H1 (cell line): ENCODE measurements at regions not wholly inside any gene's neighbourhood (a gene's known extent, or its start where the extent isn't known, plus 50 kb on each side); places are given as distances from the start of the nearest gene placed in this dataset.

ENCODE experiments used
- CTCF ChIA-PET: fragments of 300-600 bp; sonication (Branson Sonifier 250); formaldehyde crosslinking; loops from one replicate; lab custom pipeline; 2021; ENCODE audit not compliant: partially characterized antibody; lab: Charles Lee
- POLR2A ChIA-PET: fragments of 300-600 bp; sonication (Branson Sonifier 250); formaldehyde crosslinking; loops from one replicate; lab custom pipeline; 2021; ENCODE audit warnings: inconsistent platforms; ENCODE audit not compliant: partially characterized antibody; lab: Charles Lee
- DNase-seq, 2 experiments: peaks; one replicate each; pipeline versions ENCODE4 v3.0.0 to v3.0.0-alpha.2; 2010 to 2022; ENCODE audit warnings: low spot score in 2 of 2, low read depth in 1 of 2, mixed read lengths in 1 of 2
- FAIRE-seq: peaks from 2 replicates; lab custom pipeline; 2011; peaks lifted over from hg19 to GRCh38; lab: Jason Lieb, UNC
- H2AFZ ChIP-seq: 2 replicates; pipeline ENCODE4 v1.8.1; 2012; ENCODE audit warnings: low read length, inconsistent platforms
- H2AK5ac ChIP-seq: 2 replicates; pipeline ENCODE4 v1.6.1; 2013; ENCODE audit warnings: low read depth, low read length
- H2BK120ac ChIP-seq: replicated peaks from 2 replicates; pipeline ENCODE3; 2013; ENCODE audit warnings: low read depth, low read length, inconsistent platforms
- H2BK12ac ChIP-seq: 2 replicates; pipeline ENCODE4 v1.6.1; 2013; ENCODE audit warnings: low read depth, low read length
- H2BK15ac ChIP-seq: 2 replicates; pipeline ENCODE4 v1.6.1; 2013; ENCODE audit warnings: low read length
- H2BK20ac ChIP-seq: 2 replicates; pipeline ENCODE4 v1.6.1; 2013; ENCODE audit warnings: low read length
- H2BK5ac ChIP-seq: 2 replicates; pipeline ENCODE4 v1.6.1; 2013; ENCODE audit warnings: low read depth, low read length
- H3K14ac ChIP-seq: 2 replicates; pipeline ENCODE4 v1.6.1; 2013; ENCODE audit warnings: inconsistent platforms; ENCODE audit not compliant: insufficient read length
- H3K18ac ChIP-seq: 2 replicates; pipeline ENCODE4 v1.6.1; 2013; ENCODE audit warnings: low read length; ENCODE audit errors: extremely low read depth
- H3K23ac ChIP-seq: 2 replicates; pipeline ENCODE4 v1.6.1; 2013; ENCODE audit warnings: inconsistent platforms; ENCODE audit not compliant: insufficient read length
- H3K23me2 ChIP-seq: 2 replicates; pipeline ENCODE4 v1.6.1; 2013; ENCODE audit warnings: low read depth, low read length
- H3K27ac ChIP-seq: 2 replicates; pipeline ENCODE4 v1.6.1; 2011; ENCODE audit warnings: low read depth, low read length, inconsistent platforms
- H3K27me3 ChIP-seq, 4 experiments: replicated peaks in 1 of 4; 1 replicate in 1 of 4; 2 replicates in 3 of 4; pipeline versions ENCODE4 v1.6.1 to v1.8.1; 2011 to 2013; ENCODE audit warnings: low read length in 3 of 4, mild to moderate bottlenecking in 3 of 4, inconsistent platforms in 2 of 4, mixed read lengths in 2 of 4, moderate library complexity in 1 of 4; ENCODE audit not compliant: control insufficient read depth in 3 of 4, insufficient read depth in 3 of 4; ENCODE audit errors: extremely low read depth in 1 of 4
- H3K36me3 ChIP-seq, 4 experiments: 2 replicates each; pipeline versions ENCODE4 v1.6.1 to v1.8.1; 2011 to 2013; ENCODE audit warnings: mild to moderate bottlenecking in 4 of 4, low read length in 3 of 4, moderate library complexity in 2 of 4, control low read depth in 1 of 4, inconsistent platforms in 1 of 4; ENCODE audit not compliant: insufficient read depth in 4 of 4, control insufficient read depth in 2 of 4
- H3K4ac ChIP-seq: replicated peaks from 2 replicates; pipeline ENCODE3; 2013; ENCODE audit warnings: low read length, low read depth, mixed read lengths, inconsistent platforms; ENCODE audit not compliant: insufficient read length
- H3K4me1 ChIP-seq, 4 experiments: replicated peaks in 1 of 4; 1 replicate in 1 of 4; 2 replicates in 3 of 4; pipeline versions ENCODE4 v1.6.1 to v1.8.1; 2011 to 2013; ENCODE audit warnings: low read length in 3 of 4, inconsistent platforms in 2 of 4, mixed read lengths in 1 of 4; ENCODE audit not compliant: insufficient read depth in 4 of 4, control insufficient read depth in 3 of 4
- H3K4me2 ChIP-seq, 2 experiments: 2 replicates each; pipeline versions ENCODE4 v1.6.1 to v1.8.1; 2011 to 2013; ENCODE audit warnings: low read depth in 2 of 2, low read length in 2 of 2, control low read depth in 1 of 2, inconsistent platforms in 1 of 2, mild to moderate bottlenecking in 1 of 2; ENCODE audit not compliant: insufficient read depth in 1 of 2
- H3K4me3 ChIP-seq, 4 experiments: fragments of 200-600, 300-600 bp in 1 of 4; sonication (generic), shearing (Covaris generic), sonication (Bioruptor Twin) in 1 of 4; 2 replicates each; pipeline versions ENCODE4 v1.5.1 to v1.8.1; 2011 to 2016; ENCODE audit warnings: low read length in 4 of 4, low read depth in 3 of 4, control low read depth in 2 of 4, inconsistent platforms in 2 of 4, mild to moderate bottlenecking in 2 of 4, mixed read lengths in 1 of 4, moderate library complexity in 1 of 4; ENCODE audit not compliant: insufficient read depth in 2 of 4; ENCODE audit errors: extremely low read depth in 1 of 4
- H3K56ac ChIP-seq: replicated peaks from 2 replicates; pipeline ENCODE3; 2013; ENCODE audit warnings: low read depth, mild to moderate bottlenecking, mixed read lengths, low read length, inconsistent platforms; ENCODE audit not compliant: insufficient read length
- H3K79me1 ChIP-seq: 2 replicates; pipeline ENCODE4 v1.6.1; 2013; ENCODE audit warnings: low read depth, low read length, control low read depth
- H3K79me2 ChIP-seq, 2 experiments: 2 replicates each; pipeline versions ENCODE4 v1.6.1 to v1.8.1; 2012 to 2013; ENCODE audit warnings: low read length in 2 of 2, mild to moderate bottlenecking in 2 of 2, inconsistent platforms in 1 of 2; ENCODE audit not compliant: insufficient read depth in 2 of 2, control insufficient read depth in 1 of 2
- H3K9ac ChIP-seq, 4 experiments: replicated peaks in 1 of 4; 1 replicate in 1 of 4; 2 replicates in 3 of 4; pipeline versions ENCODE4 v1.6.1 to v1.8.1; 2011 to 2013; ENCODE audit warnings: low read depth in 3 of 4, low read length in 3 of 4, control low read depth in 2 of 4, mild to moderate bottlenecking in 2 of 4, moderate library complexity in 2 of 4, inconsistent platforms in 1 of 4; ENCODE audit errors: extremely low read depth in 1 of 4
- H3K9me3 ChIP-seq, 2 experiments: 2 replicates each; pipeline versions ENCODE4 v1.6.1 to v1.8.1; 2012 to 2013; ENCODE audit warnings: mild to moderate bottlenecking in 2 of 2, moderate library complexity in 2 of 2, control low read depth in 1 of 2, inconsistent platforms in 1 of 2, low read depth in 1 of 2, low read length in 1 of 2, mixed read lengths in 1 of 2; ENCODE audit not compliant: insufficient read depth in 2 of 2
- H4K20me1 ChIP-seq, 2 experiments: replicated peaks in 1 of 2; 2 replicates each; pipeline versions ENCODE3 to v1.8.1; 2011 to 2013; ENCODE audit warnings: inconsistent platforms in 2 of 2, low read length in 2 of 2, mild to moderate bottlenecking in 1 of 2; ENCODE audit not compliant: insufficient read depth in 2 of 2, control insufficient read depth in 1 of 2
- H4K5ac ChIP-seq: 2 replicates; pipeline ENCODE4 v1.6.1; 2013; ENCODE audit warnings: low read length, low read depth, mixed read lengths, inconsistent platforms; ENCODE audit not compliant: insufficient read length
- H4K8ac ChIP-seq: 2 replicates; pipeline ENCODE4 v1.8.0; 2013; ENCODE audit warnings: mild to moderate bottlenecking, moderate library complexity, low read length, inconsistent platforms; ENCODE audit not compliant: insufficient read depth; ENCODE audit errors: extremely low read depth
- H4K91ac ChIP-seq: replicated peaks from 2 replicates; pipeline ENCODE3; 2013; ENCODE audit warnings: low read length, mixed read lengths, inconsistent platforms; ENCODE audit not compliant: insufficient read length
- CREB1 ChIP-seq: IDR thresholded peaks from 2 replicates; pipeline ENCODE4 v1.6.1; 2012; ENCODE audit warnings: inconsistent platforms
- EP300 ChIP-seq, 2 experiments: IDR thresholded peaks; 1 replicate in 1 of 2; 2 replicates in 1 of 2; pipeline ENCODE4 v1.6.1; 2011 to 2012; ENCODE audit warnings: low read depth in 2 of 2, low read length in 2 of 2, mild to moderate bottlenecking in 2 of 2, borderline replicate concordance in 1 of 2, inconsistent platforms in 1 of 2, moderate library complexity in 1 of 2
- PHF8 ChIP-seq: fragments of 200-600 bp; sonication (generic); conservative IDR thresholded peaks from 2 replicates; pipeline ENCODE4 v1.7.1; 2012; ENCODE audit warnings: low read depth, mild to moderate bottlenecking, inconsistent platforms, low read length, moderate library complexity
- RAD21 ChIP-seq, 2 experiments: IDR thresholded peaks in 1 of 2; conservative IDR thresholded peaks in 1 of 2; 2 replicates each; pipeline ENCODE4 v1.6.1; 2011; ENCODE audit warnings: low read depth in 2 of 2, low read length in 2 of 2, improper control_type of control experiment in 1 of 2, inconsistent platforms in 1 of 2, mild to moderate bottlenecking in 1 of 2, moderate library complexity in 1 of 2
- SIN3A ChIP-seq, 2 experiments: IDR thresholded peaks in 1 of 2; conservative IDR thresholded peaks in 1 of 2; 2 replicates each; pipeline ENCODE4 v1.6.1; 2011 to 2012; ENCODE audit warnings: low read length in 2 of 2, improper control_type of control experiment in 1 of 2, low read depth in 1 of 2, mild to moderate bottlenecking in 1 of 2
- SIX5 ChIP-seq: IDR thresholded peaks from 2 replicates; pipeline ENCODE4 v1.6.1; 2011; ENCODE audit warnings: mild to moderate bottlenecking, low read depth, low read length
- YY1 ChIP-seq: IDR thresholded peaks from 2 replicates; pipeline ENCODE4 v1.6.1; 2011; ENCODE audit warnings: low read depth, mild to moderate bottlenecking, low read length
- WGBS, 2 experiments: shearing (Covaris generic) in 1 of 2; methylation state at CpG; one replicate each; pipeline versions ENCODE4 v1.1.6 to v1.1.7; 2013 to 2015; ENCODE audit warnings: low lambda C conversion rate in 2 of 2, mixed read lengths in 2 of 2, inconsistent platforms in 1 of 2, low coverage in 1 of 2, missing lambda C conversion rate in 1 of 2; ENCODE audit not compliant: insufficient replicate concordance in 2 of 2, insufficient coverage in 1 of 2, insufficient read length in 1 of 2; ENCODE audit errors: extremely low coverage in 1 of 2, missing lambda C conversion rate in 1 of 2; 5-methylcytosine and 5-hydroxymethylcytosine counted together
- TF ChIP-seq, protein P1 (sequence below), 3 experiments: IDR thresholded peaks; 1 replicate in 2 of 3; 2 replicates in 1 of 3; pipeline versions ENCODE4 v1.5.1 to v1.6.1; 2011; ENCODE audit warnings: low read length in 3 of 3, mild to moderate bottlenecking in 3 of 3, inconsistent platforms in 2 of 3, low read depth in 1 of 3, moderate library complexity in 1 of 3; ENCODE audit not compliant: insufficient read depth in 1 of 3; ENCODE audit errors: control extremely low read depth in 1 of 3

DNA sequence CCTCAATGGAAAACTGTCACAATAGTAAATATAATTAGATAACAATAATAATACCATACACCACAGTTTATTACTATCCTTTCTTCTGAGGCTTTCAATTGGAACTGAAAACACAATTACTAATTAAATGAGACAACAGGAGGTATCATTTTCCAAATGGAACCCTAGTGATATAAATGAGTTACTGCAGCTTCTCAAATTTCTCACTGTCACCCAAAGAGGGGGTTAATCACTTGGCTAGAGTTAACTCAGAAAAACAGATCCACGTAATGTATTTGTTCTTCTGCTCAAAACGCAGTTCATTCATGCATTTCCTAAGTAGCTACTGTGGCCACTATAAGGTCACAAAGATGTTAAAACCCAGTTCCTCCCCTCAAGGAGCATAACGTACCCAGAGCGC is 120.9 kb upstream of the FOXN3 start:
- no peak overlapping the region for H2BK12ac ChIP-seq
- FAIRE-seq (no peak), DNase-seq (no peak)
- H3K36me3 ChIP-seq: no peaks in the 10 kb centered on the region
- H3K4me1 ChIP-seq: peaks cover 5 to 11% (median 7%) of the 10 kb centered on the region in 4 experiments
- 91% methylated on average over 4 of the region's 4 CpGs; no CpG with 5 or more reads in 1 of the 2 experiments for WGBS, 2 experiments
- H3K27ac ChIP-seq: no peak overlapping the region
- no peak overlapping the region for H2BK15ac ChIP-seq
- H3K4me3 ChIP-seq: no peak overlapping the region
- no peak overlapping the region for H3K14ac ChIP-seq
- no peak overlapping the region for H2AFZ ChIP-seq
- TF ChIP-seq RAD21 (IDR thresholded peaks at IDR 0.05 in 1 of 2, conservative IDR thresholded peaks at IDR 0.05 in 1 of 2; ENCODE audit: low read depth in 2 of 2, low read length in 2 of 2) (peak in 1 of 2 experiments; percentile 3; a peak in 1 of 4 replicates), PHF8 (no peak), EP300 (IDR thresholded peaks at IDR 0.05; ENCODE audit: borderline replicate concordance in 1 of 2, low read depth in 2 of 2, low read length in 2 of 2) (no peak), SIX5 (no peak), YY1 (no peak), CREB1 (no peak), SIN3A (conservative IDR thresholded peaks at IDR 0.05 in 1 of 2, IDR thresholded peaks at IDR 0.05 in 1 of 2; ENCODE audit: low read depth in 1 of 2, low read length in 2 of 2) (no peak)
- TF ChIP-seq, protein P1, sequence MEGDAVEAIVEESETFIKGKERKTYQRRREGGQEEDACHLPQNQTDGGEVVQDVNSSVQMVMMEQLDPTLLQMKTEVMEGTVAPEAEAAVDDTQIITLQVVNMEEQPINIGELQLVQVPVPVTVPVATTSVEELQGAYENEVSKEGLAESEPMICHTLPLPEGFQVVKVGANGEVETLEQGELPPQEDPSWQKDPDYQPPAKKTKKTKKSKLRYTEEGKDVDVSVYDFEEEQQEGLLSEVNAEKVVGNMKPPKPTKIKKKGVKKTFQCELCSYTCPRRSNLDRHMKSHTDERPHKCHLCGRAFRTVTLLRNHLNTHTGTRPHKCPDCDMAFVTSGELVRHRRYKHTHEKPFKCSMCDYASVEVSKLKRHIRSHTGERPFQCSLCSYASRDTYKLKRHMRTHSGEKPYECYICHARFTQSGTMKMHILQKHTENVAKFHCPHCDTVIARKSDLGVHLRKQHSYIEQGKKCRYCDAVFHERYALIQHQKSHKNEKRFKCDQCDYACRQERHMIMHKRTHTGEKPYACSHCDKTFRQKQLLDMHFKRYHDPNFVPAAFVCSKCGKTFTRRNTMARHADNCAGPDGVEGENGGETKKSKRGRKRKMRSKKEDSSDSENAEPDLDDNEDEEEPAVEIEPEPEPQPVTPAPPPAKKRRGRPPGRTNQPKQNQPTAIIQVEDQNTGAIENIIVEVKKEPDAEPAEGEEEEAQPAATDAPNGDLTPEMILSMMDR (IDR thresholded peaks at IDR 0.05; ENCODE audit: control extremely low read depth in 1 of 3, insufficient read depth in 1 of 3, low read depth in 1 of 3, low read length in 3 of 3): peak in 1 of 3 experiments; percentile 32; a peak in 2 of 4 replicates
- no peaks in the 10 kb centered on the region for H3K27me3 ChIP-seq
- no peak overlapping the region for H3K23ac ChIP-seq
- no peak overlapping the region for H2BK120ac ChIP-seq
- ChIA-PET POLR2A (no interaction called here), CTCF (interaction anchor here (0.5 to 1.9 kb wide), 11 partner anchors 9 to 508 kb away, joined by 3 to 7 read pairs (median 3); no protein-coding TSS in a partner anchor)
- no peak overlapping the region for H4K91ac ChIP-seq
- H3K9ac ChIP-seq: no peak overlapping the region
- no peak overlapping the region for H3K56ac ChIP-seq
- no peak overlapping the region for H4K8ac ChIP-seq
- H4K5ac ChIP-seq: no peak overlapping the region
- 0 out of 2 replicates have a peak overlapping the region, but pooled peaks have one; percentile 64 for H3K18ac ChIP-seq
- H4K20me1 ChIP-seq: no peaks in the 10 kb centered on the region
- H3K79me2 ChIP-seq: peaks cover 0 to 82% of the 10 kb centered on the region in 2 experiments; a peak in 3 of 4 replicates
- no peak overlapping the region for H2AK5ac ChIP-seq
- H2BK5ac ChIP-seq: 0 out of 2 replicates have a peak overlapping the region, but pooled peaks have one; percentile 38
- peaks cover 4% of the 10 kb centered on the region; the same call in 1 of the 2 replicates for H3K79me1 ChIP-seq
- H3K9me3 ChIP-seq: no peaks in the 10 kb centered on the region
- no peak overlapping the region for H2BK20ac ChIP-seq
- H3K4me2 ChIP-seq: no peak overlapping the region
- no peaks in the 10 kb centered on the region; the same call in 1 of the 2 replicates for H3K23me2 ChIP-seq
- no peak overlapping the region for H3K4ac ChIP-seq
